Glomerular visceral epithelial cell (primary cell): ENCODE measurements at regions not wholly inside any gene's neighbourhood (a gene's known extent, or its start where the extent isn't known, plus 50 kb on each side); places are given as distances from the start of the nearest gene placed in this dataset.
"Not testable (repeated sequence)": the region's sequence is repeated elsewhere in the genome, so short reads cannot be mapped to it uniquely, and the experiment has no call there.

Experiments
- DNase-seq: peaks from one replicate; pipeline ENCODE4 v3.0.0-alpha.2; 2016; ENCODE audit errors: extremely low spot score

GRCh38 chr10:33067917-33068316 is 109.9 kb upstream of the ITGB1 start:
- DNase-seq = no peak

- DNase-seq = no peak
Observed at GRCh38 chr10:33067481-33067880, 109.5 kb upstream of the ITGB1 start.

GRCh38 chr10:33066558-33067236 is 108.7 kb upstream of the ITGB1 start:
- no peak for DNase-seq

- DNase-seq = no peak
Observed at GRCh38 chr10:33065111-33065510, 107.1 kb upstream of the ITGB1 start.

- DNase-seq = no peak
Observed at GRCh38 chr10:33064706-33065105, 106.7 kb upstream of the ITGB1 start.

GRCh38 chr10:33057620-33058019 is 99.6 kb upstream of the ITGB1 start:
- DNase-seq = no peak

- DNase-seq = no peak
Observed at GRCh38 chr10:33056828-33057596, 99.0 kb upstream of the ITGB1 start.

GRCh38 chr10:33055625-33056024 is 97.6 kb upstream of the ITGB1 start:
- DNase-seq = peak; percentile 27

GRCh38 chr10:33052915-33053810 is 95.1 kb upstream of the ITGB1 start:
- DNase-seq = no peak

GRCh38 chr10:33052263-33052875 is 94.3 kb upstream of the ITGB1 start:
- DNase-seq = no peak

GRCh38 chr10:33049963-33050920 is 92.2 kb upstream of the ITGB1 start:
- DNase-seq = not testable (repeated sequence)

GRCh38 chr10:33048223-33048622 is 90.2 kb upstream of the ITGB1 start:
- no peak for DNase-seq

GRCh38 chr10:33047655-33048054 is 89.6 kb upstream of the ITGB1 start:
- no peak for DNase-seq

- no peak for DNase-seq
Observed at GRCh38 chr10:33046792-33047191, 88.8 kb upstream of the ITGB1 start.

GRCh38 chr10:33045421-33045820 is 87.4 kb upstream of the ITGB1 start:
- no peak for DNase-seq

- DNase-seq = no peak
Observed at GRCh38 chr10:33042565-33042964, 84.5 kb upstream of the ITGB1 start.

GRCh38 chr10:33041783-33042437 is 83.9 kb upstream of the ITGB1 start:
- no peak for DNase-seq

- no peak for DNase-seq
Observed at GRCh38 chr10:33040436-33040835, 82.4 kb upstream of the ITGB1 start.

GRCh38 chr10:33039181-33039580 is 81.2 kb upstream of the ITGB1 start:
- no peak for DNase-seq

- DNase-seq = no peak
Observed at GRCh38 chr10:33038672-33039071, 80.6 kb upstream of the ITGB1 start.
